SK-N-MC (cell line): ENCODE measurements at regions not wholly inside any gene's neighbourhood (a gene's known extent, or its start where the extent isn't known, plus 50 kb on each side); places are given as distances from the start of the nearest gene placed in this dataset.
"Not testable (repeated sequence)": the region's sequence is repeated elsewhere in the genome, so short reads cannot be mapped to it uniquely, and the experiment has no call there.

Experiments
- DNase-seq: peaks from one replicate; pipeline ENCODE4 v3.0.0-alpha.2; 2011; ENCODE audit warnings: low read depth, low spot score
- H3K27ac ChIP-seq: fragments of 200-600 bp; sonication (generic); 2 replicates; pipeline ENCODE4 v1.5.1; 2016; ENCODE audit warnings: mixed run types
- H3K36me3 ChIP-seq: fragments of 200-600 bp; sonication (generic); 2 replicates; pipeline ENCODE4 v1.6.1; 2017; ENCODE audit warnings: antibody characterized with exemption, low read length, mixed read lengths; ENCODE audit not compliant: insufficient read depth
- H3K4me3 ChIP-seq: fragments of 200-600 bp; sonication (generic); 2 replicates; pipeline ENCODE4 v1.5.1; 2016
- H3K9ac ChIP-seq: fragments of 200-600 bp; sonication (generic); 2 replicates; pipeline ENCODE4 v1.8.0; 2017; ENCODE audit warnings: mixed run types, mixed read lengths; ENCODE audit not compliant: insufficient read length
- H3K9me3 ChIP-seq: fragments of 200-600 bp; sonication (generic); 2 replicates; pipeline ENCODE4 v1.6.1; 2017; ENCODE audit warnings: low read depth, mild to moderate bottlenecking, antibody characterized with exemption, low read length, moderate library complexity, mixed read lengths
- EZH2 ChIP-seq: fragments of 200-600 bp; sonication (generic); IDR thresholded peaks from one replicate; pipeline ENCODE4 v1.6.1; 2017; ENCODE audit warnings: antibody characterized with exemption
- FOXP2 ChIP-seq: optimal IDR thresholded peaks from 2 replicates; pipeline ENCODE3; 2011; ENCODE audit warnings: mild to moderate bottlenecking, moderate library complexity; ENCODE audit not compliant: insufficient read depth; ENCODE audit errors: extremely low read length, control extremely low read depth
- POLR2AphosphoS5 ChIP-seq: IDR thresholded peaks from 2 replicates; pipeline ENCODE4 v1.6.1; 2012; ENCODE audit warnings: mild to moderate bottlenecking, low read depth, low read length, borderline replicate concordance

GRCh38 chr20:30284281-30284905, 973.1 kb upstream of the DEFB115 start:
- H3K9me3 ChIP-seq, result no peaks in the 10 kb centered on the region
- H3K36me3 ChIP-seq, result no peaks in the 10 kb centered on the region
- TF ChIP-seq FOXP2 (no peak), EZH2 (no peak), POLR2AphosphoS5 (no peak)
- H3K9ac ChIP-seq, result no peak overlapping the region
- no peak for DNase-seq
- no peak overlapping the region for H3K4me3 ChIP-seq
- H3K27ac ChIP-seq, result no peak overlapping the region

GRCh38 chr20:30285677-30286076, 971.8 kb upstream of the DEFB115 start:
- no peak overlapping the region for H3K9ac ChIP-seq

GRCh38 chr20:30286157-30286556, 971.3 kb upstream of the DEFB115 start:
- TF ChIP-seq EZH2 (no peak), FOXP2 (no peak), POLR2AphosphoS5 (no peak)
- no peaks in the 10 kb centered on the region for H3K9me3 ChIP-seq
- H3K36me3 ChIP-seq, result no peaks in the 10 kb centered on the region
- no peak for DNase-seq
- H3K27ac ChIP-seq, result no peak overlapping the region
- no peak overlapping the region for H3K4me3 ChIP-seq
- H3K9ac ChIP-seq, result no peak overlapping the region

More at GRCh38 chr20:30285677-30286076, 971.8 kb upstream of the DEFB115 start:
- no peak for TF ChIP-seq POLR2AphosphoS5
- no peak for TF ChIP-seq EZH2
- TF ChIP-seq FOXP2, result no peak
- H3K4me3 ChIP-seq, result no peak overlapping the region
- H3K36me3 ChIP-seq, result no peaks in the 10 kb centered on the region
- DNase-seq, result no peak
- no peaks in the 10 kb centered on the region for H3K9me3 ChIP-seq
- no peak overlapping the region for H3K27ac ChIP-seq

- not testable (repeated sequence) for H3K4me3 ChIP-seq, H3K9me3 ChIP-seq, H3K27ac ChIP-seq, H3K9ac ChIP-seq, DNase-seq, H3K36me3 ChIP-seq
These were observed 970.0 kb upstream of the DEFB115 start for GRCh38 chr20:30287459-30287858.

- no peaks in the 10 kb centered on the region for H3K36me3 ChIP-seq
- H3K4me3 ChIP-seq, result no peak overlapping the region
- H3K9ac ChIP-seq, result no peak overlapping the region
- DNase-seq, result no peak
- H3K27ac ChIP-seq, result no peak overlapping the region
- no peak for TF ChIP-seq POLR2AphosphoS5
- no peak for TF ChIP-seq EZH2
- no peak for TF ChIP-seq FOXP2
- H3K9me3 ChIP-seq, result no peaks in the 10 kb centered on the region
These were observed 969.1 kb upstream of the DEFB115 start for GRCh38 chr20:30288346-30288745.

GRCh38 chr20:30289049-30289448, 968.4 kb upstream of the DEFB115 start:
- DNase-seq, result peak; percentile 8
- not testable (repeated sequence) for H3K9ac ChIP-seq, H3K4me3 ChIP-seq, H3K36me3 ChIP-seq, H3K9me3 ChIP-seq, H3K27ac ChIP-seq

GRCh38 chr20:30289711-30290141, 967.7 kb upstream of the DEFB115 start:
- H3K36me3 ChIP-seq, H3K9ac ChIP-seq, H3K27ac ChIP-seq, H3K9me3 ChIP-seq, H3K4me3 ChIP-seq, DNase-seq: not testable (repeated sequence)

GRCh38 chr20:30290361-30291063, 967.0 kb upstream of the DEFB115 start:
- H3K9me3 ChIP-seq, H3K4me3 ChIP-seq, H3K36me3 ChIP-seq, H3K9ac ChIP-seq, DNase-seq, H3K27ac ChIP-seq: not testable (repeated sequence)

- H3K36me3 ChIP-seq, H3K27ac ChIP-seq, H3K4me3 ChIP-seq, H3K9ac ChIP-seq, DNase-seq, H3K9me3 ChIP-seq: not testable (repeated sequence)
These were observed 966.4 kb upstream of the DEFB115 start for GRCh38 chr20:30291064-30291379.

- H3K27ac ChIP-seq, DNase-seq, H3K4me3 ChIP-seq, H3K9ac ChIP-seq, H3K36me3 ChIP-seq, H3K9me3 ChIP-seq: not testable (repeated sequence)
These were observed 965.8 kb upstream of the DEFB115 start for GRCh38 chr20:30291686-30292085.

- H3K36me3 ChIP-seq, DNase-seq, H3K4me3 ChIP-seq, H3K9me3 ChIP-seq, H3K9ac ChIP-seq, H3K27ac ChIP-seq: not testable (repeated sequence)
These were observed 962.1 kb upstream of the DEFB115 start for GRCh38 chr20:30295396-30295795.

- H3K9me3 ChIP-seq, H3K4me3 ChIP-seq, H3K36me3 ChIP-seq, H3K27ac ChIP-seq, DNase-seq, H3K9ac ChIP-seq: not testable (repeated sequence)
These were observed 961.5 kb upstream of the DEFB115 start for GRCh38 chr20:30295967-30296366.

GRCh38 chr20:30297878-30298595, 959.4 kb upstream of the DEFB115 start:
- not testable (repeated sequence) for H3K27ac ChIP-seq, H3K9ac ChIP-seq, H3K9me3 ChIP-seq, H3K4me3 ChIP-seq, DNase-seq, H3K36me3 ChIP-seq
